Spleen (tissue), 7 donors: ENCODE measurements at regions not wholly inside any gene's neighbourhood (a gene's known extent, or its start where the extent isn't known, plus 50 kb on each side); places are given as distances from the start of the nearest gene placed in this dataset.

Experiments used
- CTCF ChIP-seq, 11 experiments: fragments of 200-600 bp in 7 of 11; fragments of 450-650 bp in 4 of 11; sonication (generic) in 4 of 11; IDR thresholded peaks in 8 of 11; conservative IDR thresholded peaks in 3 of 11; 1 replicate in 7 of 11; 2 replicates in 4 of 11; pipeline versions ENCODE4 v1.4.0 to v1.8.0; 2016 to 2021; ENCODE audit warnings: antibody characterized with exemption in 11 of 11, inconsistent platforms in 4 of 11, mild to moderate bottlenecking in 1 of 11
- POLR2AphosphoS5 ChIP-seq, 3 donors: sonication (generic); formaldehyde crosslinking; IDR thresholded peaks; one replicate each; pipeline ENCODE4 v1.5.1; 2017; ENCODE audit warnings: antibody characterized with exemption in 3 of 3
- donor health status: DM: no; HTN: no; CAD: no; lungs with moderate emphysema.
- donor health status: DM: no; HTN: no; CAD: no.
- donor health status: DM: no; HTN: no; CAD: no.

DNA sequence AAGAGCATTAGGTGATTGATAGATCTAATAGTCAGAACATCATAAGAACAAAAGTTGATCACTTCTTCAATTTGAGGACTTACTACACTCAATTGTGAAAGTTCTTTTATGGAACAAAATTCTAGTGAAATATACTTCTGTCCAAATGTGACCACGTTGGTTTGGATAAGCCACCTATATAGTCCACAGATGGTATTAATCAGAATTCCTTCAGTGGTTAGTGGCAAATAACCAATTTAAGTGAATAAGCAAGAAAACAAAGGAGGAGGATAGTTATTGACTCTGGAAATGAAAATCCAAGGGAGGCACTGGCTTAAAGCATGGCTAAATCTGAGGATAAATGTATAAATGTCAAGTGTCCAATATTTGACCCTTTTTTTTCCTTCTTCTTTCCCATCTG, 268.5 kb upstream of the MARCKS start:
- no peak for TF ChIP-seq CTCF (IDR thresholded peaks at IDR 0.05 in 8 of 11, conservative IDR thresholded peaks at IDR 0.05 in 3 of 11)
- TF ChIP-seq POLR2AphosphoS5 (IDR thresholded peaks at IDR 0.05): no peak
